GM19099 (cell line): ENCODE measurements at regions not wholly inside any gene's neighbourhood (a gene's known extent, or its start where the extent isn't known, plus 50 kb on each side); places are given as distances from the start of the nearest gene placed in this dataset.

Experiments
- POLR2A ChIP-seq: IDR thresholded peaks from 3 replicates; pipeline ENCODE4 v1.6.1; 2011; ENCODE audit warnings: low read depth; ENCODE audit not compliant: insufficient read length; ENCODE audit errors: extremely low read depth

DNA sequence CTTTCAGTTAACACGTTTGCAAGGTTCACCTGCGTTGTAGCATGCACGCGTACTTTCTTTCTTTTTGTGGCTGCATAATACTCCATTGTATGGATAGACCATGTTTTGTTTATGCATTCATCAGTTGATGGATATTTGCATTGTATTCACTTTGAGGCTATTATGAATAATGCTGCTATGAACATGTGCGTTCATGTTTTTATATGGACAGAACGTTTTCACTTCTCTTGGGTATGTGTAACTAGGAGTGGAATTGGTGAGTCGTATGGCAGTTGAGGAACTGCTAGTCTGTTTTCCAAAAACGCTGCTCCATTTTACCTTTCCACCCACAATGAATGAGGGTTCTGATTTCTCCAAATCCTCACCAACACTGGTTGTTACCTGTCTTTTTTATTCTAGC is 244.3 kb downstream of the GLI2 start:
- TF ChIP-seq POLR2A: no peak

DNA sequence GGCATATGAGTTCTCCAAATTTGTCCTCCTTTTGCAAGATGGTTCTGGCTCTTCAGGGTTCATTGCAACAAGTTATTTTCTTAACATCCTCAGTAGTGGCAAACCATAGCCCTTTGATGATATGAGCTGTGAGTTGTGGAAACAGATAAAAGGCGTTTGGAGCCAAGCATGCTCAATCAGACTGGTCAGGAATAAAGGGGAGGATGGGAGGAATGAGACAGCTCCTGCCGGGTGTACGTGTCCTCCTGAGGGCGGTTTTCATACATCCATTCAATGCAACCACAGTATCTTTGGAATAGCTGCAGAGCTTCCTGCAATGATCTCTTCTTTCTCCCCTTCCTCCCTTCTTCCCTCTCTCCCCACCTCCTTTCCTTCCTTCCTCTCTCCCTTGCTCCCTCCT is 245.8 kb downstream of the GLI2 start:
- TF ChIP-seq POLR2A: no peak

DNA sequence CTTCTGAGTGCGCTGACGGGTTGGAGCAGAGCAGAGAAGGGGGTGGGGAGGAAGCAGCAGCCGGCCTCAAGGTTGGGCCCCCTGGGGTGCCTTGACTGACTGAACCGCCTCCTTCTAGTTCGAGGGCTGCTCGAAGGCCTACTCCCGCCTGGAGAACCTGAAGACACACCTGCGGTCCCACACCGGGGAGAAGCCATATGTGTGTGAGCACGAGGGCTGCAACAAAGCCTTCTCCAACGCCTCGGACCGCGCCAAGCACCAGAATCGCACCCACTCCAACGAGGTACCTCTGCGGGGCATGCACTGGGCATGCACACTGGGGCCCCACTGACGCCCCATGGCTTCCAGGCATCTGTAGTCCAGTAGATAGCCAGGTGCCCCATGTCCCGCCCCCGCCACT is 246.9 kb downstream of the GLI2 start:
- TF ChIP-seq POLR2A: no peak

DNA sequence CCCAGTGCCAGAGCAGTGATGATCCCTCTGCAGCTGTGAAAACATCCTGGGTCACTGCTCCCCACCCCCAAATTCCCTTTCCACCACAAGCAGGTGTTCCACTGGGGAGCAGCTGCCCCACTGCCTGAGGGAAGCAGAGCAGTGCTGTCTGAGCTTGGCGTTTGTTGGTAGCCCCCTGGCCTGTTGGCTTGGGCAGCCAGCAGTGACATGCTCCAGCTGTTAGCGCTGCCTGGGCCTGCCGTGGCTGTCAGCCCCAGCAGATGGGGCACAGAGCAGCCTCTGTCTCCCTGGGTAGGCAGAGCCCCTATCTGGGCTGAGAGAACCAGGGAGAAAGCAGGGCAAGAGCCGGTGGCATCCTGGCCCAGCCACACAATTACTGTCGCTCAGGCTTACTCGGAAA is 247.7 kb downstream of the GLI2 start:
- no peak for TF ChIP-seq POLR2A

DNA sequence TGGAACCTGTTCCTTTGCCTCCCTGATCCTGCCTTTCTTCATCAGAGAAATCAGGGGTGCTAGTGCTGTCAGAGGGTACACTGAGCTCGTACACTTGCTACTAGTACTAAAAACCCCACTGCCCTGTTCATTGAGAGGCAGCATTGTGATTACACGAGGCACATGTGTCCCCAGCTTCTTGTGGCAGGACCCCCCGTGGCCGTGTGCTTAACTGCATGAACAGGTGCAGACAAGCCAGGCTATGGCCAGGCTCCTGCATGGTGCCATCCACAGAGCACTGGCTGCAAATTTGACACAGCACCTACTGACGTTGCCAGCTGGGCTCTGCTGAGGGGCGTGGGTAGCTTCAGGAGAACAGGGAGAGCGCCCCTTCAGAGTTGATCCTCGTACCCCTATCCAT is 248.4 kb downstream of the GLI2 start:
- no peak for TF ChIP-seq POLR2A

DNA sequence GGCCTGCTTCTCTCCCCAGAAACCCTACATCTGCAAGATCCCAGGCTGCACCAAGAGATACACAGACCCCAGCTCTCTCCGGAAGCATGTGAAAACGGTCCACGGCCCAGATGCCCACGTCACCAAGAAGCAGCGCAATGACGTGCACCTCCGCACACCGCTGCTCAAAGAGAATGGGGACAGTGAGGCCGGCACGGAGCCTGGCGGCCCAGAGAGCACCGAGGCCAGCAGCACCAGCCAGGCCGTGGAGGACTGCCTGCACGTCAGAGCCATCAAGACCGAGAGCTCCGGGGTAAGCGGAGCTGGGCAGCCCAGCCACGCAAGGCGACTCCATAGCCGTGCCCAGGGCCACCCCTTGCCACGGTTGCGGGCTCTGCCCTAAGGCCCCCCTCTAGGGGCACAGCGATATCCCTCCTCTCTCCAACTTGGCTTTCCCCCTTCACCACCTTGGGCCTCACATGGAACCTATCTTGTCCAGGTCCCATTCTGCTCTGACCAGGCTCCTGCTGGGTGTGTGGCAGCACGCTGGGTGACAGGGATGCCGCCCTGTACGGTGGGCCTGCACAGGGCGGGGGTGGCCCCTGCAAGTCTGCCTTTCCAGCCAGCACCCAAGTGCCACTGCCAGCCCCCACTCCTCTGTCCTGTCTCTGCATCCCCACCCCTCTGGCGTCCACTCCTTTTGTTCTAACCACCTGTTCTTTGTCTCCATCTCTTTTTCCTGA is 248.9 kb downstream of the GLI2 start:
- TF ChIP-seq POLR2A: no peak

DNA sequence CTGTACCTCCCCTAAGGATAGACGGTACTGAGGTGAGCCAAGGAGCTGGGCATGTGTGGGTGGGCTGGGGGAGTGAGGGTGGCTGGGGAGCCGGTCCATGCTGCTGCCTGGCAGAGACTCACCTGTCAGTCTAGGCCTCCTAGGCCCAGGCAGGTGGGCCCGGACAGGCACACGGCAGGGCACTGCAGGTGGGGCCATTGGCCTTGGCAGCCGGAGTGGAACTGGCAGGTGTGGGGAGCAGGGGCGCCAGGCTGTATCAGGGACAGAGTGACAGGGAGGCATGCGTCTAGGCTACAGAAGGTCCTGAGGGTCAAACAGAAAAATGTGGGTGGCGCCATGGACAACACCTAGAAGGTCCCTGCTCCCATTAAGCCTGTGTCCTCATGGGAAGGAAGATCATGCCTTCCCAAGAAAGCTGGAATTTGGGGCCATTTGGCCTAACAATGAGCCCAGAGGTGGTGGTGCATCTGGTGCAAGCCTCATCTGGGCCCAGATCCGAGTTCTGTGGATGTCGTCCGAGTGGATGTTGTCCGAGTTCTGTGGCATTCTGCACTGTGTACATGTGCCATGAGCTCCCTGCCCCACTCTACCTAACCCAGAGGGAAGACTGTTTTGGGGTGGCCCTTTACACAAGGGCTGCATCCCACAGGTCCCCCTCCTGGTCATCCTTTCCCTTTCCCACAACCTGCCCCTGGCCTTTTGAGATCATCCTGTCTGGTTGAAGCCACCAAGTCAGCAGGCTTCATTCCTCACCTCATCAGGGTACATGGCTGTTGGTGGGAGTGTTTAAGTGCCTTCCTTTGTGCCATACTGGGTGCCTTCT is 249.7 kb downstream of the GLI2 start:
- TF ChIP-seq POLR2A: no peak

DNA sequence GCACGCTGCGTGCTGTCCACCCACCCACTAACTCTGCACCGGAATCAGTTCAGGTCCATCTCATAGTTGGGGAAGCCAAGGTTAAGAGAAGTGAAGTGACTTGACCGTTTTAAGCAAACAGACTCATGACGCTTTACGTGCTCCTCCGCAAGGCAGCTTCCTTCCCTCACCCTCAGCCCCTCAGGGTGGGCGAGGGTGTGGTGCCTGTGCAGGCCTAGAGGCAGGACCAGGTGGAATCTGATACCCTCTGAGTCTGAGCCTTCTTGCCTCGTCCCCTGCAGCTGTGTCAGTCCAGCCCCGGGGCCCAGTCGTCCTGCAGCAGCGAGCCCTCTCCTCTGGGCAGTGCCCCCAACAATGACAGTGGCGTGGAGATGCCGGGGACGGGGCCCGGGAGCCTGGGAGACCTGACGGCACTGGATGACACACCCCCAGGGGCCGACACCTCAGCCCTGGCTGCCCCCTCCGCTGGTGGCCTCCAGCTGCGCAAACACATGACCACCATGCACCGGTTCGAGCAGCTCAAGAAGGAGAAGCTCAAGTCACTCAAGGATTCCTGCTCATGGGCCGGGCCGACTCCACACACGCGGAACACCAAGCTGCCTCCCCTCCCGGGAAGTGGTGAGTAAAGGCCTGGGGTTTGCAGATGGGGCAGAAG is 250.5 kb downstream of the GLI2 start:
- TF ChIP-seq POLR2A: no peak

DNA sequence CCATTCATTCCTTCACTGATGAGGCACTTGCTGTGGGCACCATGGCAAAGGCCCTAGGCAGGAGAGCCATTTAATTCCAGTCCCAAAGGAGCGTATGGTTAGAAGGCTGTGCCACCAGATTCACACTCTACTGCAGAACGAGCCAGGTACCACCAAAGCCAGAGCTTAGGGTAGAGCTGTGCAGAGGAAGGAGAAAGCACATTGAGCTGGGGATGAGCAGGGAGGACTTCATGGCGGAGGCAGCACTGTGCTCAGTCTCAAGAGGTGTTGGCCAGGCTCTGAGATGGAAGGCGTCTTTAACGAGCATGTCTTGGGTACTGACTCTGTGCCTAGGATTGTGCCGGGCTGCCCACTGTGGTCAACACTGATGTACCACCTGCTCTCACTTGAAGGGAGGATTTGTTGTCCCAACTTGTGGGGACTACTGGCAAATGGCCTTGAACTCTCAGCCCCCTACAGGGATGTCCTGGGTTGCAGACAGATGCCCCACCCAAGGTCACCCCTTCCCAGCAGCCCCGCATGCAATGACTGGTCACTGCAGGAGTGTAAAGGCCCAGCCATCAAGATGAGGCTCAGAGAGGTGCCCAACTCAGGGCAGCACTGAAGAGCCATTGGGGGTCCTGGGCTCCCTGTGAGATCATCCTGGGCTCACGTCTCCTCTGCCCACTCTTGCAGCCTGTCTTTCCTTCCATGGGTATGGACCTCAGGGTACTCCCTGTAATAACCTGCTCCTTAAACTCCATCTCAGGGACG is 251.4 kb downstream of the GLI2 start:
- TF ChIP-seq POLR2A: no peak

DNA sequence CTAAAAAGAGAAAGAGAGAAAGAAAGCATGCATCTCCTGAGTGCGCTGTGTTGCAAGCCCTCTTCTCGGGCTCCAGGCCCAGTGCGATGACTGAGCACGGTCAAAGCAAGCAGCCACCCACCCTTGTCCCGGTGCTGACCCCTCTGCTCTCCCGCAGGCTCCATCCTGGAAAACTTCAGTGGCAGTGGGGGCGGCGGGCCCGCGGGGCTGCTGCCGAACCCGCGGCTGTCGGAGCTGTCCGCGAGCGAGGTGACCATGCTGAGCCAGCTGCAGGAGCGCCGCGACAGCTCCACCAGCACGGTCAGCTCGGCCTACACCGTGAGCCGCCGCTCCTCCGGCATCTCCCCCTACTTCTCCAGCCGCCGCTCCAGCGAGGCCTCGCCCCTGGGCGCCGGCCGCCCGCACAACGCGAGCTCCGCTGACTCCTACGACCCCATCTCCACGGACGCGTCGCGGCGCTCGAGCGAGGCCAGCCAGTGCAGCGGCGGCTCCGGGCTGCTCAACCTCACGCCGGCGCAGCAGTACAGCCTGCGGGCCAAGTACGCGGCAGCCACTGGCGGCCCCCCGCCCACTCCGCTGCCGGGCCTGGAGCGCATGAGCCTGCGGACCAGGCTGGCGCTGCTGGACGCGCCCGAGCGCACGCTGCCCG is 252.5 kb downstream of the GLI2 start:
- no peak for TF ChIP-seq POLR2A

DNA sequence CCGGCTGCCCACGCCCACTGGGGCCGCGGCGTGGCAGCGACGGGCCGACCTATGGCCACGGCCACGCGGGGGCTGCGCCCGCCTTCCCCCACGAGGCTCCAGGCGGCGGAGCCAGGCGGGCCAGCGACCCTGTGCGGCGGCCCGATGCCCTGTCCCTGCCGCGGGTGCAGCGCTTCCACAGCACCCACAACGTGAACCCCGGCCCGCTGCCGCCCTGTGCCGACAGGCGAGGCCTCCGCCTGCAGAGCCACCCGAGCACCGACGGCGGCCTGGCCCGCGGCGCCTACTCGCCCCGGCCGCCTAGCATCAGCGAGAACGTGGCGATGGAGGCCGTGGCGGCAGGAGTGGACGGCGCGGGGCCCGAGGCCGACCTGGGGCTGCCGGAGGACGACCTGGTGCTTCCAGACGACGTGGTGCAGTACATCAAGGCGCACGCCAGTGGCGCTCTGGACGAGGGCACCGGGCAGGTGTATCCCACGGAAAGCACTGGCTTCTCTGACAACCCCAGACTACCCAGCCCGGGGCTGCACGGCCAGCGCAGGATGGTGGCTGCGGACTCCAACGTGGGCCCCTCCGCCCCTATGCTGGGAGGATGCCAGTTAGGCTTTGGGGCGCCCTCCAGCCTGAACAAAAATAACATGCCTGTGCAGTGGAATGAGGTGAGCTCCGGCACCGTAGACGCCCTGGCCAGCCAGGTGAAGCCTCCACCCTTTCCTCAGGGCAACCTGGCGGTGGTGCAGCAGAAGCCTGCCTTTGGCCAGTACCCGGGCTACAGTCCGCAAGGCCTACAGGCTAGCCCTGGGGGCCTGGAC is 253.2 kb downstream of the GLI2 start:
- no peak for TF ChIP-seq POLR2A

DNA sequence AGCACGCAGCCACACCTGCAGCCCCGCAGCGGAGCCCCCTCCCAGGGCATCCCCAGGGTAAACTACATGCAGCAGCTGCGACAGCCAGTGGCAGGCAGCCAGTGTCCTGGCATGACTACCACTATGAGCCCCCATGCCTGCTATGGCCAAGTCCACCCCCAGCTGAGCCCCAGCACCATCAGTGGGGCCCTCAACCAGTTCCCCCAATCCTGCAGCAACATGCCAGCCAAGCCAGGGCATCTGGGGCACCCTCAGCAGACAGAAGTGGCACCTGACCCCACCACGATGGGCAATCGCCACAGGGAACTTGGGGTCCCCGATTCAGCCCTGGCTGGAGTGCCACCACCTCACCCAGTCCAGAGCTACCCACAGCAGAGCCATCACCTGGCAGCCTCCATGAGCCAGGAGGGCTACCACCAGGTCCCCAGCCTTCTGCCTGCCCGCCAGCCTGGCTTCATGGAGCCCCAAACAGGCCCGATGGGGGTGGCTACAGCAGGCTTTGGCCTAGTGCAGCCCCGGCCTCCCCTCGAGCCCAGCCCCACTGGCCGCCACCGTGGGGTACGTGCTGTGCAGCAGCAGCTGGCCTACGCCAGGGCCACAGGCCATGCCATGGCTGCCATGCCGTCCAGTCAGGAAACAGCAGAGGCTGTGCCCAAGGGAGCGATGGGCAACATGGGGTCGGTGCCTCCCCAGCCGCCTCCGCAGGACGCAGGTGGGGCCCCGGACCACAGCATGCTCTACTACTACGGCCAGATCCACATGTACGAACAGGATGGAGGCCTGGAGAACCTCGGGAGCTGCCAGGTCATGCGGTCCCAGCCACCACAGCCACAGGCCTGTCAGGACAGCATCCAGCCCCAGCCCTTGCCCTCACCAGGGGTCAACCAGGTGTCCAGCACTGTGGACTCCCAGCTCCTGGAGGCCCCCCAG is 254.1 kb downstream of the GLI2 start:
- TF ChIP-seq POLR2A: no peak

DNA sequence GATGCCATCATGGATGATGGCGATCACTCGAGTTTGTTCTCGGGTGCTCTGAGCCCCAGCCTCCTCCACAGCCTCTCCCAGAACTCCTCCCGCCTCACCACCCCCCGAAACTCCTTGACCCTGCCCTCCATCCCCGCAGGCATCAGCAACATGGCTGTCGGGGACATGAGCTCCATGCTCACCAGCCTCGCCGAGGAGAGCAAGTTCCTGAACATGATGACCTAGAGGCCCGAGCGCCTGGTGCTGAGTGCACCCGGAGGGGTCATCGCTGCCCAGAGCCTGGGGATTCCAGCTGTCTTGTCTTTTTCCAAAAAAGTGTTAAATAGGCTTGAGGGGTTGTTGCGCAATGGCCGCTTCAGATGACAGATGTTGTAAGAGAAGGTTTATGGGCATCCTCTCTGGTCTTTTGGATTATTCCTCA is 254.8 kb downstream of the GLI2 start:
- no peak for TF ChIP-seq POLR2A

DNA sequence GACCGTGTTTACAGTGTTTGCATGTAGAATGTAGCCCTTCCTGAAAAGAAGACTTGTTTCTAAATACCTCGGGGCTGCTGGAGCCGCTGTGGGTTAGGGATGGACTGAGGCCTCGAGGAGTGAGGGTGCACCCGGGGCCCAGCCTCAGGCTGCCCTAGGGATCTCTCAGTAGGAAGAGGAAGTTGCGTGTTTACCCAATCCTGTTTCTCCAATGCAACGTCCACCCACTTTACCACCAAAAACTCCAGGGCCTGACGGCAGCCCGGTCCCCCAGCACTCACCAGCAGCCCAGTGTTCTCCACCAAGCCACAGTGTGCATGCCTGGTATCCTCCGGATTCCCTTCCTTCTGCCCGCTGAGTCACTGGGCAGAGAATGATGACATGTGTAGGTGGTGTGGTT is 255.8 kb downstream of the GLI2 start:
- TF ChIP-seq POLR2A: no peak
